CD14-positive monocyte (primary cell): ENCODE measurements at regions not wholly inside any gene's neighbourhood (a gene's known extent, or its start where the extent isn't known, plus 50 kb on each side); places are given as distances from the start of the nearest gene placed in this dataset.

Source experiments
- DNase-seq, 3 donors: peaks; one replicate each; pipeline ENCODE4 v3.0.0-alpha.2; 2011 to 2022
- H2AFZ ChIP-seq: 2 replicates; pipeline ENCODE4 v1.6.0; 2012; ENCODE audit warnings: mild to moderate bottlenecking, low read depth, low read length, inconsistent platforms; ENCODE audit not compliant: insufficient read depth, poor library complexity, severe bottlenecking
- H3K27ac ChIP-seq, 2 donors: 1 replicate in 1 of 2; 2 replicates in 1 of 2; pipeline ENCODE4 v1.5.1; 2012 to 2013; ENCODE audit warnings: low read length in 2 of 2, control low read depth in 1 of 2, inconsistent platforms in 1 of 2, low read depth in 1 of 2, mild to moderate bottlenecking in 1 of 2
- H3K27me3 ChIP-seq, 2 donors: one replicate each; pipeline versions ENCODE4 v1.6.0 to v1.6.1; 2011 to 2013; ENCODE audit warnings: low read length in 2 of 2; ENCODE audit not compliant: control insufficient read depth in 2 of 2, insufficient read depth in 2 of 2
- H3K36me3 ChIP-seq, 2 donors: replicated peaks in 1 of 2; 1 replicate in 1 of 2; 2 replicates in 1 of 2; pipeline versions ENCODE4 v1.5.1 to v1.6.1; 2012 to 2013; ENCODE audit warnings: low read length in 2 of 2, control low read depth in 1 of 2, inconsistent platforms in 1 of 2, mild to moderate bottlenecking in 1 of 2; ENCODE audit not compliant: insufficient read depth in 2 of 2, control insufficient read depth in 1 of 2
- H3K4me1 ChIP-seq, 2 donors: 1 replicate in 1 of 2; 2 replicates in 1 of 2; pipeline versions ENCODE4 v1.5.1 to v1.6.1; 2012 to 2013; ENCODE audit warnings: low read length in 2 of 2, control low read depth in 1 of 2, inconsistent platforms in 1 of 2, mild to moderate bottlenecking in 1 of 2, moderate library complexity in 1 of 2; ENCODE audit not compliant: insufficient read depth in 2 of 2, control insufficient read depth in 1 of 2
- H3K4me2 ChIP-seq: replicated peaks from 2 replicates; pipeline ENCODE3; 2012; ENCODE audit warnings: low read length, moderate library complexity, mild to moderate bottlenecking; ENCODE audit not compliant: poor library complexity, severe bottlenecking; ENCODE audit errors: extremely low read depth
- H3K4me3 ChIP-seq, 3 experiments: fragments of 200-600 bp in 1 of 3; sonication (generic) in 1 of 3; replicated peaks in 1 of 3; 1 replicate in 2 of 3; 2 replicates in 1 of 3; pipeline ENCODE4 v1.5.1; 2011 to 2013; ENCODE audit warnings: low read length in 3 of 3, mild to moderate bottlenecking in 3 of 3, control low read depth in 2 of 3, low read depth in 2 of 3, inconsistent platforms in 1 of 3, moderate library complexity in 1 of 3
- H3K79me2 ChIP-seq: 2 replicates; pipeline ENCODE4 v1.6.0; 2012; ENCODE audit warnings: mild to moderate bottlenecking, control low read depth, inconsistent platforms, low read length, moderate library complexity; ENCODE audit not compliant: insufficient read depth
- H3K9ac ChIP-seq: 2 replicates; pipeline ENCODE4 v1.6.0; 2017; ENCODE audit warnings: low read length, mild to moderate bottlenecking; ENCODE audit not compliant: insufficient read depth, poor library complexity, severe bottlenecking
- H3K9me3 ChIP-seq, 2 donors: replicated peaks in 1 of 2; 1 replicate in 1 of 2; 2 replicates in 1 of 2; pipeline versions ENCODE4 v1.5.1 to v1.6.1; 2012 to 2013; ENCODE audit warnings: low read length in 2 of 2, control low read depth in 1 of 2; ENCODE audit not compliant: control insufficient read depth in 1 of 2, insufficient read depth in 1 of 2
- H4K20me1 ChIP-seq: 2 replicates; pipeline ENCODE4 v1.6.0; 2012; ENCODE audit warnings: mild to moderate bottlenecking, low read length, control low read depth, moderate library complexity; ENCODE audit not compliant: insufficient read depth
- H3K27ac Mint-ChIP-seq, 7 donors: one replicate each; pipeline ENCODE4 v1.8.0; 2020; ENCODE audit warnings: mild to moderate bottlenecking in 7 of 7, mixed read lengths in 7 of 7, moderate library complexity in 6 of 7, inconsistent platforms in 2 of 7
- H3K27me3 Mint-ChIP-seq, 3 donors: one replicate each; pipeline ENCODE4 v1.8.0; 2021 to 2022; ENCODE audit warnings: low read depth in 3 of 3, mild to moderate bottlenecking in 3 of 3, mixed read lengths in 3 of 3, moderate library complexity in 3 of 3, inconsistent platforms in 1 of 3
- H3K36me3 Mint-ChIP-seq, 2 donors: one replicate each; pipeline ENCODE4 v1.8.0; 2020; ENCODE audit warnings: mixed read lengths in 2 of 2, inconsistent platforms in 1 of 2, mild to moderate bottlenecking in 1 of 2
- H3K4me1 Mint-ChIP-seq: one replicate; pipeline ENCODE4 v1.8.0; 2020; ENCODE audit warnings: mild to moderate bottlenecking, mixed read lengths
- H3K4me3 Mint-ChIP-seq, 2 donors: one replicate each; pipeline ENCODE4 v1.8.0; 2020; ENCODE audit warnings: mild to moderate bottlenecking in 2 of 2, mixed read lengths in 2 of 2, moderate library complexity in 1 of 2
- H3K9me3 Mint-ChIP-seq, 7 donors: one replicate each; pipeline ENCODE4 v1.8.0; 2020 to 2022; ENCODE audit warnings: mixed read lengths in 7 of 7, mild to moderate bottlenecking in 6 of 7, moderate library complexity in 6 of 7, inconsistent platforms in 2 of 7
- WGBS: methylation state at CpG from one replicate; pipeline ENCODE4 v1.1.5; 2013; ENCODE audit warnings: missing lambda C conversion rate; ENCODE audit not compliant: insufficient coverage; 5-methylcytosine and 5-hydroxymethylcytosine counted together
- intact Hi-C, 2 donors: fragments of 100-400 bp; cut with micrococcal nuclease; formaldehyde crosslinking; loops; one replicate each; pipeline versions ENCODE4 v1.15.0 to v1.15.1; 2023
- TF ChIP-seq, protein P1 (sequence below): fragments of 200-600 bp; IDR thresholded peaks from one replicate; pipeline ENCODE4 v1.8.0; 2022; ENCODE audit warnings: antibody characterized with exemption, mild to moderate bottlenecking

DNA sequence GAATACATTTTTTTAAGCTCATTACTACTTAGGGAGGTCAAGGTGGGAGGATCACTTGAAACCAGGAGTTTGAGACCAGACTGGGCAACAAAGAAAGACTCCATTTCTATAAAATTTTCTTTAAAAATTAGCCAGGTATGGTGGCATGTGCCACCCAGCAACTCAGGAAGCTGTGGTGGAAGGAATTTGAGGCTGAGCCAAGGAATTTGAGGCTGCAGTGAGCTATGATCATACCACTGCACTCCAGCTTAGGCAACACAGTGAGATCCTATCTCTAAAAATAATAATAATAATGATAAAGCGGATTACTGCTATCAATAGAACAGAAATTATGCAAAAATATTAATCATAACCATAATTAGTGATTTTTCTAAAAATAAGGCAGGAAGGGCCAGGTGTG lies 170.3 kb downstream of the COPRS start:
- Mint-ChIP-seq H3K9me3 (no peaks in the 10 kb centered on the region), H3K36me3 (no peaks in the 10 kb centered on the region), H3K27me3 (peaks cover 0 to 10% (median 8%) of the 10 kb centered on the region in 3 donors), H3K27ac (no peak overlapping the region), H3K4me3 (no peak overlapping the region), H3K4me1 (no peaks in the 10 kb centered on the region)
- Histone ChIP-seq H3K9ac (no peak overlapping the region), H3K27ac (no peak overlapping the region), H3K4me1 (no peaks in the 10 kb centered on the region), H3K79me2 (no peaks in the 10 kb centered on the region), H3K36me3 (no peaks in the 10 kb centered on the region), H3K27me3 (no peaks in the 10 kb centered on the region), H3K4me3 (no peak overlapping the region), H4K20me1 (no peaks in the 10 kb centered on the region), H3K9me3 (no peaks in the 10 kb centered on the region), H3K4me2 (no peak overlapping the region), H2AFZ (no peak overlapping the region)
- TF ChIP-seq, protein P1, sequence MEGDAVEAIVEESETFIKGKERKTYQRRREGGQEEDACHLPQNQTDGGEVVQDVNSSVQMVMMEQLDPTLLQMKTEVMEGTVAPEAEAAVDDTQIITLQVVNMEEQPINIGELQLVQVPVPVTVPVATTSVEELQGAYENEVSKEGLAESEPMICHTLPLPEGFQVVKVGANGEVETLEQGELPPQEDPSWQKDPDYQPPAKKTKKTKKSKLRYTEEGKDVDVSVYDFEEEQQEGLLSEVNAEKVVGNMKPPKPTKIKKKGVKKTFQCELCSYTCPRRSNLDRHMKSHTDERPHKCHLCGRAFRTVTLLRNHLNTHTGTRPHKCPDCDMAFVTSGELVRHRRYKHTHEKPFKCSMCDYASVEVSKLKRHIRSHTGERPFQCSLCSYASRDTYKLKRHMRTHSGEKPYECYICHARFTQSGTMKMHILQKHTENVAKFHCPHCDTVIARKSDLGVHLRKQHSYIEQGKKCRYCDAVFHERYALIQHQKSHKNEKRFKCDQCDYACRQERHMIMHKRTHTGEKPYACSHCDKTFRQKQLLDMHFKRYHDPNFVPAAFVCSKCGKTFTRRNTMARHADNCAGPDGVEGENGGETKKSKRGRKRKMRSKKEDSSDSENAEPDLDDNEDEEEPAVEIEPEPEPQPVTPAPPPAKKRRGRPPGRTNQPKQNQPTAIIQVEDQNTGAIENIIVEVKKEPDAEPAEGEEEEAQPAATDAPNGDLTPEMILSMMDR: no peak
- intact Hi-C loops: no loop called here
- WGBS: no CpG with 5 or more reads among the region's 1 CpG
- no peak for DNase-seq

GRCh38 chr17:31687505-31688126 lies 171.4 kb downstream of the COPRS start:
- Histone ChIP-seq H3K27ac (no peak overlapping the region), H4K20me1 (no peaks in the 10 kb centered on the region), H3K27me3 (no peaks in the 10 kb centered on the region), H3K36me3 (no peaks in the 10 kb centered on the region), H3K4me2 (no peak overlapping the region), H3K4me3 (no peak overlapping the region), H3K9ac (no peak overlapping the region), H3K4me1 (no peaks in the 10 kb centered on the region), H3K79me2 (no peaks in the 10 kb centered on the region), H2AFZ (no peak overlapping the region), H3K9me3 (no peaks in the 10 kb centered on the region)
- intact Hi-C loops: no loop called here
- H3K36me3 Mint-ChIP-seq: no peaks in the 10 kb centered on the region
- TF ChIP-seq, protein P1: no peak
- no peak overlapping the region for H3K4me3 Mint-ChIP-seq
- DNase-seq: no peak
- peaks cover 2 to 13% (median 9%) of the 10 kb centered on the region in 3 donors for H3K27me3 Mint-ChIP-seq
- H3K27ac Mint-ChIP-seq: no peak overlapping the region
- no peaks in the 10 kb centered on the region for H3K4me1 Mint-ChIP-seq
- no CpG with 5 or more reads among the region's 6 CpGs for WGBS
- H3K9me3 Mint-ChIP-seq: no peaks in the 10 kb centered on the region
